ENCODE measurements at regions not wholly inside any gene's neighbourhood (a gene's known extent, or its start where the extent isn't known, plus 50 kb on each side); places are given as distances from the start of the nearest gene placed in this dataset.

GRCh38 chr1:168982778-168983177 lies 123.7 kb upstream of the ATP1B1 start:
- TF ChIP-seq CTCF (optimal IDR thresholded peaks at IDR 0.05 in 1 of 3, IDR thresholded peaks at IDR 0.05 in 1 of 3, conservative IDR thresholded peaks at IDR 0.05 in 1 of 3; ENCODE audit: extremely low read depth in 1 of 3, insufficient read depth in 2 of 3, low read length in 3 of 3) (no peak), EZH2 (IDR thresholded peaks at IDR 0.05; ENCODE audit: low read length) (no peak)

Data from keratinocyte (primary cell).